BE2C (cell line): ENCODE measurements at regions not wholly inside any gene's neighbourhood (a gene's known extent, or its start where the extent isn't known, plus 50 kb on each side); places are given as distances from the start of the nearest gene placed in this dataset.

Experiments
- DNase-seq: peaks from one replicate; pipeline ENCODE4 v3.0.0-alpha.2; 2020
- H3K27me3 ChIP-seq: fragments of 250-450 bp; sonication (Bioruptor Pico); 2 replicates; pipeline ENCODE4 v1.5.1; 2020; ENCODE audit warnings: mild to moderate bottlenecking
- H3K36me3 ChIP-seq: fragments of 250-450 bp; sonication (Bioruptor Pico); 2 replicates; pipeline ENCODE4 v1.5.1; 2020; ENCODE audit warnings: mild to moderate bottlenecking
- H3K4me1 ChIP-seq: fragments of 250-450 bp; sonication (Bioruptor Pico); 2 replicates; pipeline ENCODE4 v1.5.1; 2020
- H3K4me3 ChIP-seq: 2 replicates; pipeline ENCODE4 v1.5.1; 2011; ENCODE audit warnings: low read depth, low read length
- H3K9me3 ChIP-seq: fragments of 250-450 bp; sonication (Bioruptor Pico); 2 replicates; pipeline ENCODE4 v1.5.1; 2020
- TF ChIP-seq, protein P1 (sequence below): IDR thresholded peaks from 2 replicates; pipeline ENCODE4 v1.5.1; 2012; ENCODE audit warnings: mild to moderate bottlenecking, low read depth, low read length

DNA sequence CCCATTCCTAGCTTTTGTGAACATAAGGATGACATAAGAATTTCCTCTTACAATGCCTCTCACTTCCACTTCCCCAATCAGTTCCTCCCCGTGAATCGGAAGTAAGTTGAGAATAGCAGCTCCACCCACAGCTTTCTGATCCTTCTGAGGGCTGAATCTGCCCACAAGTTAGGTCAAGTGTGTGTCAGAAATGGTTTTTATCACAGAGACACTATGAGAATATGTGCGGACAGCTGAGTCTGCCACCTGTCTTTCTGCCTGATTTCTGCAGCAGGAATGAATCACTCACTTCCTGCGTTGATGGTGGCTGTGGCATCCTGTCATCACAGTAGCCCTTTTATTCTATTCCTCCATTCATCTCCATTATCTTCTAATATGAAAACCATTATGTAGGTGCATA is 70.2 kb downstream of the RIN2 start:
- Histone ChIP-seq H3K4me1 (no peaks in the 10 kb centered on the region), H3K4me3 (no peak overlapping the region), H3K9me3 (no peaks in the 10 kb centered on the region), H3K27me3 (peaks cover 3% of the 10 kb centered on the region; the same call in 1 of the 2 replicates), H3K36me3 (no peaks in the 10 kb centered on the region)
- TF ChIP-seq, protein P1, sequence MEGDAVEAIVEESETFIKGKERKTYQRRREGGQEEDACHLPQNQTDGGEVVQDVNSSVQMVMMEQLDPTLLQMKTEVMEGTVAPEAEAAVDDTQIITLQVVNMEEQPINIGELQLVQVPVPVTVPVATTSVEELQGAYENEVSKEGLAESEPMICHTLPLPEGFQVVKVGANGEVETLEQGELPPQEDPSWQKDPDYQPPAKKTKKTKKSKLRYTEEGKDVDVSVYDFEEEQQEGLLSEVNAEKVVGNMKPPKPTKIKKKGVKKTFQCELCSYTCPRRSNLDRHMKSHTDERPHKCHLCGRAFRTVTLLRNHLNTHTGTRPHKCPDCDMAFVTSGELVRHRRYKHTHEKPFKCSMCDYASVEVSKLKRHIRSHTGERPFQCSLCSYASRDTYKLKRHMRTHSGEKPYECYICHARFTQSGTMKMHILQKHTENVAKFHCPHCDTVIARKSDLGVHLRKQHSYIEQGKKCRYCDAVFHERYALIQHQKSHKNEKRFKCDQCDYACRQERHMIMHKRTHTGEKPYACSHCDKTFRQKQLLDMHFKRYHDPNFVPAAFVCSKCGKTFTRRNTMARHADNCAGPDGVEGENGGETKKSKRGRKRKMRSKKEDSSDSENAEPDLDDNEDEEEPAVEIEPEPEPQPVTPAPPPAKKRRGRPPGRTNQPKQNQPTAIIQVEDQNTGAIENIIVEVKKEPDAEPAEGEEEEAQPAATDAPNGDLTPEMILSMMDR = peak; percentile 20; the same call in 1 of the 2 replicates
- DNase-seq = no peak

GRCh38 chr20:19830211-19830785 is 72.2 kb downstream of the RIN2 start:
- Histone ChIP-seq H3K9me3 (no peaks in the 10 kb centered on the region), H3K36me3 (no peaks in the 10 kb centered on the region), H3K27me3 (peaks cover 6% of the 10 kb centered on the region), H3K4me1 (no peaks in the 10 kb centered on the region), H3K4me3 (no peak overlapping the region)
- no peak for DNase-seq
- TF ChIP-seq, protein P1 = no peak

- H3K9me3 ChIP-seq = no peaks in the 10 kb centered on the region
- H3K27me3 ChIP-seq = peaks cover 9% of the 10 kb centered on the region
- DNase-seq = no peak
- no peaks in the 10 kb centered on the region for H3K4me1 ChIP-seq
- no peak overlapping the region for H3K4me3 ChIP-seq
- TF ChIP-seq, protein P1 = no peak
- H3K36me3 ChIP-seq = no peaks in the 10 kb centered on the region
Observed at GRCh38 chr20:19832875-19833274, 74.8 kb downstream of the RIN2 start.

DNA sequence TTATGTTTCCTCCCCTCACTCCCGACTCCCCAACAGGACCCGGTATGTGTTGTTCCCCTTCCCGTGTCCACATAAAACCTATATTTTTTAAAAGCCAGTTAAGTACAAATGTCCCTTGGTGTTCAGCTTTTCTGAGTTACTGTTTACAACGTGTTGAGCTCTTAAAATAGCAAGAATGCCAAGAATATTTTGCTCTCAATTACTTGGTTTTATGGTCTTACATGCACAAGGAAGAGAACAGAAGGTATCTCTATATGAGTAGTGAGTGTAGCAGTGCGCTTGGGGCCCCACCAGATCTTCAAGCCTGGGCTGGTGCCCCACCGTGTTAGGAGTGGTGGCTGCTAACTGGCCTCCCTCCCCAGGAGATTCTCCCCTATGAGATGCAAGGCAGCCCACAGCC is 75.3 kb downstream of the RIN2 start:
- Histone ChIP-seq H3K9me3 (no peaks in the 10 kb centered on the region), H3K36me3 (no peaks in the 10 kb centered on the region), H3K4me1 (no peaks in the 10 kb centered on the region), H3K27me3 (peaks cover 9% of the 10 kb centered on the region), H3K4me3 (no peak overlapping the region)
- TF ChIP-seq, protein P1 = no peak
- no peak for DNase-seq

- Histone ChIP-seq H3K9me3 (no peaks in the 10 kb centered on the region), H3K4me1 (no peaks in the 10 kb centered on the region), H3K36me3 (no peaks in the 10 kb centered on the region), H3K27me3 (peaks cover 9% of the 10 kb centered on the region), H3K4me3 (no peak overlapping the region)
- no peak for DNase-seq
- TF ChIP-seq, protein P1 = no peak
Observed at GRCh38 chr20:19834287-19834686, 76.2 kb downstream of the RIN2 start.

GRCh38 chr20:19834783-19835182 is 76.7 kb downstream of the RIN2 start:
- Histone ChIP-seq H3K36me3 (no peaks in the 10 kb centered on the region), H3K9me3 (no peaks in the 10 kb centered on the region), H3K4me1 (no peaks in the 10 kb centered on the region), H3K4me3 (no peak overlapping the region), H3K27me3 (peaks cover 9% of the 10 kb centered on the region)
- TF ChIP-seq, protein P1 = no peak
- DNase-seq = no peak
